GM20000 (cell line): ENCODE measurements at regions not wholly inside any gene's neighbourhood (a gene's known extent, or its start where the extent isn't known, plus 50 kb on each side); places are given as distances from the start of the nearest gene placed in this dataset.

ENCODE experiments used
- DNase-seq: peaks from one replicate; pipeline ENCODE4 v3.0.0; 2012; ENCODE audit warnings: low spot score
- TF ChIP-seq, protein P1 (sequence below): IDR thresholded peaks from 2 replicates; pipeline ENCODE4 v1.5.1; 2012; ENCODE audit warnings: mild to moderate bottlenecking, control low read depth; ENCODE audit errors: extremely low read depth, missing control alignments

DNA sequence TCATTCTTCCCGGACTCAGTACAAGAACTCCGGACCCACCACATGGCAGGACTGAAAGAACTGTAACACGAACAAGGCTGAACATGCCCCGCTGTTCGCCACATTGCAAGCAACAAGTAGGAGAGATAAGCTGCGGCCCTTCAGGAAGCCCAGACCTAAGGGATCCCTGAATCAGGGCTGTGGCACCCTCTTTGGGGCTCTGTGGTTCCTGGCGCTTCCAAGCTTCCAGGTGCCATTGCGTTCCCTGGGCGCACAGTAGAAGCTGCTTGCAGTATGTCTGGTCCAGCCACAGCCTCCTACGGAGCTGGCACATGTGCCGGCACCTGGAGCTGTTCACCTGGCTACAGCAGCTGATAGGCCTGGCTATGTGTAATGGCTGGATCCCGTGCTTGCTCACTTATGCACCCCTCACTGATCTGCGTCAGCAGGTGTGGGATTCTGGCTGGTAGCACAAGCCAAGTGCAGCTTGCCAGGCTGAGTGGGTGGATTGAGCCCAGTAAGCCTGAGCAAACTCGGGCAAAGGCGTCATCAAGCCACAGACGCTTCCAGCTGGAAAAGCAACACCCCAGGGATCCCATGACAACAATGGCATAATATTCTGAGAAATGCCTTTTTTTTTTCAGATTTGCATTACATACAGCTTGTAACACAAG lies 748.6 kb upstream of the GBE1 start:
- TF ChIP-seq, protein P1, sequence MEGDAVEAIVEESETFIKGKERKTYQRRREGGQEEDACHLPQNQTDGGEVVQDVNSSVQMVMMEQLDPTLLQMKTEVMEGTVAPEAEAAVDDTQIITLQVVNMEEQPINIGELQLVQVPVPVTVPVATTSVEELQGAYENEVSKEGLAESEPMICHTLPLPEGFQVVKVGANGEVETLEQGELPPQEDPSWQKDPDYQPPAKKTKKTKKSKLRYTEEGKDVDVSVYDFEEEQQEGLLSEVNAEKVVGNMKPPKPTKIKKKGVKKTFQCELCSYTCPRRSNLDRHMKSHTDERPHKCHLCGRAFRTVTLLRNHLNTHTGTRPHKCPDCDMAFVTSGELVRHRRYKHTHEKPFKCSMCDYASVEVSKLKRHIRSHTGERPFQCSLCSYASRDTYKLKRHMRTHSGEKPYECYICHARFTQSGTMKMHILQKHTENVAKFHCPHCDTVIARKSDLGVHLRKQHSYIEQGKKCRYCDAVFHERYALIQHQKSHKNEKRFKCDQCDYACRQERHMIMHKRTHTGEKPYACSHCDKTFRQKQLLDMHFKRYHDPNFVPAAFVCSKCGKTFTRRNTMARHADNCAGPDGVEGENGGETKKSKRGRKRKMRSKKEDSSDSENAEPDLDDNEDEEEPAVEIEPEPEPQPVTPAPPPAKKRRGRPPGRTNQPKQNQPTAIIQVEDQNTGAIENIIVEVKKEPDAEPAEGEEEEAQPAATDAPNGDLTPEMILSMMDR, result no peak
- no peak for DNase-seq

DNA sequence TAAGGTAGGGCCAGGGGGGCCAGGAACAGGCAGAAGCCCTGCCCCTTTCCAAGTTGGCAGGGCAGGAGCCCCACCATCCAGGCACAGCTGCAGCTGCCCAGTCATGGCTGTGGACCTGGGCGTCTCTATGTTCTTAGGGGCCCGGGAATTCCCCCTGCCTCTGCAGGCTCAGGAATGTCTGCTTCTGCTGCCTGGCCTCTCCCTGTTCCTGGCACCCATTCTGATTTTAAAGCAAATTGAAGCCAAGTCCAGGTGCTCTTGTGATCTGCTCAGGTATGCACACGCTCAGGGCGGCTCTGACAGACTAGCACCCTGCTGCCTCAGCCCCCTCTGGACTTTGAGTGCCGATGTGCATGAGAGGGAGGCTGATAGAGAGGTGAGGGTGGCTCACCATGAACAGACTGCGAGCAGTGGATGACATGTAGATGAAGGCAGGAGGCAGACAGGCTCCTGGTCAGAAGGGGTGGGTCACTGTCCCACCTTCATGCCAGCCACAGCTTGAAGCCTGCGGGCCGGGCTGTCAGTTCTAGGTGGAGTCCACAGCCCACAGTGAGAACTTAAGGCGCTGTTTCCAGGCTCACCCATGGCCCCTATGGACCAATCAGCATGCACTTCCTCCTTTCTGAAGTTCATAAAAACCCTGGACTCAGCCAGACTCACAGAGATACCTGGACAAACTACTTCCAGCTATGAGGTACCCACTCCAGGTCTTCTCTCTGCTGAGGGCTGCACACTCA lies 747.8 kb upstream of the GBE1 start:
- no peak for DNase-seq
- TF ChIP-seq, protein P1, result no peak

DNA sequence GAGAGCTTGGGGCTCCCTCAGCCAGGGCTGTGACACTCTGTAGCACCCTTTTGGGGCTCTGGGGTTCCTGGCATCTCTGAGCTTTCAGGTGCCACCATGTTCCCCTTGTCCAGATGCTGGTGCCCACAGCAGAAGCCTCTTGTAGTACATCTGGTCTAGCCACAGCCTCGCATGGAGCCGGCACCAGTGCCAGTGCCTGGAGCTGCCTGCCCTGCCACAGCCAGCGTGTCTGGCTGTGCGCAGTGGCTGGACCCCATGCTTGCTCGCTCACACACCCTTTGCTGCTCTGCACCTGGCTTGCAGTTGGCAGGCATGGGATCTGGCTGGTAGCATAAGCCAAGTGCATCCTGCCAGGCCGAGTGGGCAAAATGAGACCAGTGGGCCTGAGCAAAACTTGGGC lies 744.8 kb upstream of the GBE1 start:
- TF ChIP-seq, protein P1, result no peak
- no peak for DNase-seq

DNA sequence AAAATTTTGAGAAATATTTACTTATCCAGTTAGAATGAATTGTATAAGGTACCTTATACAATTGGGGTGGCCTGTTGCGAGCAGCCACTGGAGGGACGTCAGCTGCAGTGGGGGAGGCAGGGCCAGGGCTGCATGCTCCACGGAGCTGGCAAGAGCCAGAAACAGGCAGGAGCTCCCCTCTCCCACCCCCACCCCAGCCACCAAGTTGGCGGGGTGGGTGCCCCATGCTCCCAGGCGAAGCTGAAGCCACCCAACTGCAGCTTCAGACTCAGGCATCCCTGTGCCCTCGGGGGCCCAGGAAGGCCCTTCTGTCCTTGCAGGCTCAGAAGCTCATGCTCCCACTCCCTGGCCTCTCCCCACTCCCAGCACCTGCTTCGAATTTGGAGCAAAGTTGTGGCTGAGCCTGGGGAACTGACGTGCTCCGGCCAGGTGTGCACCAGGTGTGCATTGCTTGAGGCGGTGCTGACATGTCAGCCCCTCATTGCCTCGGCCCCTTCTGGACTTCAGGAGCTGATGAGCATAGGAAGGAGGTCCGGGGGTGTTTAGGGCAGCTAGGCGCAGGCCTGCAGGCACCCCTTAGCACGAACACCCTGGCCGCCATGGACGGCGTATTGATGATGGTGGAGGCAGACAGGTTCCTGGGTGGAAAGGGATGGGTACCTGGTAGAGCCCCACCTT lies 743.8 kb upstream of the GBE1 start:
- DNase-seq, result no peak
- TF ChIP-seq, protein P1, result no peak

DNA sequence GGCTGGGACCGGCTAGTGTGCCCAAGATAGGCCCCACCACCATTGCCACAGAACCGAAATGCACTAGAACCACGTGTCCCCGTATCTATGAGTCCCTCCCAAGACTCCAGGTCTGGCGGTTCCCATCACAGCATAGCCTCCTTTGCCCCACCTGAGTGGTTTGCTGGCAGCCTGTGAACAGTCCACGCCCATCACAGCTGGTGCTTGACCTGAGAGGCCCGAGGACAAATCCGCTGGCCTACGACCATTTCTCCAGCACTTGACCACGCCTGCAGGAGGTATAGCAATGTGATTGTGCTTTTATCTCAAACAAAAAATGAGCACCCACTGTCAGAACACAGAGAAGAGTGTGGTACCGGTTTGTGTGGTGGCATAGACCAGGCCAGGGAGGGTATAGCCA lies 736.7 kb upstream of the GBE1 start:
- no peak for DNase-seq
- TF ChIP-seq, protein P1, result no peak

DNA sequence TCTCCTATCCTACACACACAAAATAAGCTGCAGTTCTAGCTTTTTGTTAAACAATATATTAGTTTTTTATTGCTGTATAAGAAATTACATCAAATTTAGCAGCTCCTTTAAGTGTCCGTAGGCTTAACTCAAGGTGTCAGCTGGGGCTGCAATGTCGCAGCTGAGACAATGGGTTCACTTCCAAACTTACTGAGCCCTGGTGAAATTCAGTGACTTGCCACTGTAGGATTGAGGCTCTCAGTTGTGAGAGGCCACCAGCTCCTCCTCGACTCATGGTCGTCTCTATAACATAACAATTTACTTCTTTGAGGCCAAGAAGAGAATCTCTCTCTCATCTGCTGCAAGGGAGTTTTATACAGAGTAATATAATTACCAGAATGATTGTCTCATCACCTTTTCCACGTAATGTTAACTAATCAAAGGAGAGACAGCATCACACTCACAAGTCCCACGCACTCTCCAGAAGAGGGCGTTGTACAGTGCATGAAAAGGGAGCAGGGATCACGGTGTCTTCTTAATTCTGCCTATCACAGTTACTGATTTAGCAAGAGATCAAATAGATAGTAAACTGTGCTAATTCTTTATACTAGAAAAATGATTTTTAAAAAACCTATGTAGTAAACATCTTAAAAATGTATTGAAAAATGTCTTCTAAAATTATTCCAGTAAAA lies 735.6 kb upstream of the GBE1 start:
- TF ChIP-seq, protein P1, result no peak
- no peak for DNase-seq
